ENCODE measurements at regions not wholly inside any gene's neighbourhood (a gene's known extent, or its start where the extent isn't known, plus 50 kb on each side); places are given as distances from the start of the nearest gene placed in this dataset.

GRCh38 chr2:234773764-234774409, 177.9 kb upstream of the SH3BP4 start:
- DNase-seq (ENCODE audit: low spot score), result no peak
- intact Hi-C loops (cut with DNase I), result no loop called here

GRCh38 chr2:234773129-234773528, 178.7 kb upstream of the SH3BP4 start:
- intact Hi-C loops (cut with DNase I), result no loop called here
- no peak for DNase-seq (ENCODE audit: low spot score)

- intact Hi-C loops (cut with DNase I), result no loop called here
- DNase-seq (ENCODE audit: low spot score), result no peak
Measured at GRCh38 chr2:234772733-234773060, 179.1 kb upstream of the SH3BP4 start.

DNA sequence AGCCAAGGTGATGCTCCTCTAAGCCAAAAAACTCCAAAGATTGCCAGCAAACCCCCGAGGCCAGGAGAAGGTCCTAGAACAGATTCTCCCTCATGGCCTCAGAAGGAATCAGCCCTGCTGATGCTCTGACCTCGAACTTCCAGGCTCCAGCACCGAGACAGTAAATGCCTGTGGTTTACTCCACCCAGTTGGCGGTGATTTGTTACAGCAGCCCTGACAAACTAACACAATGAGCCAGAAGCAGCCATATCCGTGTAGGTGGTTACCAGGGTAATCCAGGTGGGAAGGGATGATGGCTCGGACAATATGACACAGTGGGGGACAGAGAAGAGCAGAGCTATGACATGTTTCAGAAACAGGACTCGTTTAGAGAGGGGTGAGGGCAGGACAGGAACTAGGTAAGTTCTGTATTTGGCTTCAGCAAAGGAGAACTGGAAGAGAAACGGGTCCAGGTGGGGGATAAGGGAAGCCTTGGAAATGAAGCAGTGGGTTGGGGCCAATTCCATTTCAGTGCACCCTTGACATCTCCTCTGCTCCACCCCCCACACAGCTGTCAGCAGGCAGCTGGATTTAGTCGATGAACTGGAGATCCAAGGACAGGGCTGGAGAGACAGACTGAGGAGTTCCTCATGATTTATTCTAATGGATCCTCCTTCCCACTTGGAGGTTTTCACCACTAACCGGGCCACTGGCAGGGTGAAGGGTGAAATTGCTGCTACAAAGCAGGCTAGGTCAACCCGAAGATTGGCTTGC, 179.7 kb upstream of the SH3BP4 start:
- DNase-seq (ENCODE audit: low spot score), result no peak
- intact Hi-C loops (cut with DNase I), result no loop called here

GRCh38 chr2:234771176-234771575, 180.6 kb upstream of the SH3BP4 start:
- DNase-seq (ENCODE audit: low spot score), result no peak
- intact Hi-C loops (cut with DNase I), result no loop called here

DNA sequence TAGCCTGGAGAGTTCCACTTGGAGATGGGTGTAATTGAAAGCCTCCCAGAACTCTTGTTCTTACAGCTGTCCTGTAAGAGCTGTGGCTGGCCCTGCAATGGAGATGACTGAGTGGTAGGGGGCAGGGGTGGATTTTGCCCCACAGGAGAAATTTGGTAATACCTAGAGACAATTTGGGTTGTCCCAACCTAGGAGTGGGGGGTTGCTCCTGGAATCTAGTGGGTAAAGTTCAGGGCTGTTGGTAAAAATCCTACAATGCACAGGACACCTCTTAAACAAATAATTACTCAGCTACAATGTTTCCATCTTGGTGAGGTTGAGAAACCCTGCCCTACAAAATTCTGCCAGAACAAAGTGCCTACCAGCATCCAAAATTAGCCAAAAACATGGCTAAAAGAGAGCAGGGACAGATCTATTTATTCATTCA, 181.1 kb upstream of the SH3BP4 start:
- DNase-seq (ENCODE audit: low spot score), result no peak
- intact Hi-C loops (cut with DNase I), result no loop called here

GRCh38 chr2:234770031-234770506, 181.7 kb upstream of the SH3BP4 start:
- DNase-seq (ENCODE audit: low spot score), result no peak
- intact Hi-C loops (cut with DNase I), result no loop called here

- no peak for DNase-seq (ENCODE audit: low spot score)
- intact Hi-C loops (cut with DNase I), result no loop called here
Measured at GRCh38 chr2:234768608-234769196, 183.1 kb upstream of the SH3BP4 start.

DNA sequence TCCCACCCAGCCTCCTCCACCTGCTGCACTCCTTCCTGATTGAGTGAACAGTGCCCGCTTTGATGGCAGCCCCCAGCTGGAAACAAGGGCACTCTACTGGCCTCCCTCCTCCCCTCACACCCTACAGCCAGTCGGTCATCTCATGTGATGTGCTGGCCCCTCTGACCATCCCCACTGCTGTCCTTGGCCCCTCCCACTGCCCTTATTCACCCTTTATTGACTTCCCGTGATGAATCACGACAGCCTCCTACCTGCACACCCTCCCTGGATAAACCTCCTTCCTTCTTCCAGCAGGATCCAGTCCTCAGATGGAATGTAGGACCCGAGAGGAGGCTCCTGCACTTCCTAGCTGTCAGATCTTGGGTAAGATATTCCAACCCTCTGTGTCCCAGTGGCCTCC, 186.5 kb upstream of the SH3BP4 start:
- DNase-seq (ENCODE audit: low spot score), result no peak
- intact Hi-C loops (cut with DNase I), result no loop called here

DNA sequence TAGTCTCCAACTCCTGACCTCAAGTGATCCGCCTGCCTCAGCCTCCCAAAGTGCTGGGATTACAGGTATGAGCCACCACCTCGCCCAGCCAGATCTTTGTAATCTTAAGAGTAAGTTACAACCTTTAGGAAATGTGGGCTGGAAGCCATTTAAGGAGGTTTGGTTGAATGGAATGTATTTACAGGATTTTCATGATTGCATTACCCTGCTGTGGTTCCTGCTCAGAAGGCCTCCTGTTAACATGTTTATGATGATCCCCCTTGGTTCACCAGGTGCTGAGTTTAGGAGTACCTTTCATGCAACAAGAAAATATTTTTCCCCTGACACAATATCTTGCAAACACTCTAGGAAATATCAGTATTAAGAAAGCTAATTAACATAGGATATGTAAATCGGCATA, 187.4 kb upstream of the SH3BP4 start:
- DNase-seq (ENCODE audit: low spot score), result no peak
- intact Hi-C loops (cut with DNase I), result no loop called here

GRCh38 chr2:234763002-234763873, 188.6 kb upstream of the SH3BP4 start:
- DNase-seq (ENCODE audit: low spot score), result no peak

DNA sequence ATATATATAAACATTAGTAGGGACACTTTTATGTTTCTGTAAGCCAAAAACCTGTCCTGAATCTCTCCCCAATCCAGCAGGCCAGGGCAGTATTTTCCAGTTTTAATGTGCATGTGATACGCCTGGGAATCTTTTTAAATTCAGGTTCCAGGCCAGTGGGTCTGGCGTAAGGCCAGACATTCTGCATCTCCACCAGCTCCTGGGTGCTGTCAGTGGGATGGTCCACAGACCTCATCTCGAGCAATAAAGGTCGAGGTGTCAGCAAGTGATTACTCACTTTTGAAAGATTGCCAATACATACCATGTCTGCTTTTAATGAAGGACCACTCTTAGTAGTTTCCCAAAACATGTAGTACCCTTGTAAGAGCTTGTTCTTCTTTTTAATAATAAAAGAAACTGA, 189.9 kb upstream of the SH3BP4 start:
- no peak for DNase-seq (ENCODE audit: low spot score)
- intact Hi-C loops (cut with DNase I), result no loop called here

More at GRCh38 chr2:234763002-234763873, 188.6 kb upstream of the SH3BP4 start:
- intact Hi-C loops (cut with DNase I), result no loop called here

GRCh38 chr2:234754126-234754525, 197.7 kb upstream of the SH3BP4 start:
- intact Hi-C loops (cut with DNase I), result no loop called here
- DNase-seq (ENCODE audit: low spot score), result no peak

- no peak for DNase-seq (ENCODE audit: low spot score)
- intact Hi-C loops (cut with DNase I), result no loop called here
Measured at GRCh38 chr2:234753701-234754100, 198.1 kb upstream of the SH3BP4 start.

DNA sequence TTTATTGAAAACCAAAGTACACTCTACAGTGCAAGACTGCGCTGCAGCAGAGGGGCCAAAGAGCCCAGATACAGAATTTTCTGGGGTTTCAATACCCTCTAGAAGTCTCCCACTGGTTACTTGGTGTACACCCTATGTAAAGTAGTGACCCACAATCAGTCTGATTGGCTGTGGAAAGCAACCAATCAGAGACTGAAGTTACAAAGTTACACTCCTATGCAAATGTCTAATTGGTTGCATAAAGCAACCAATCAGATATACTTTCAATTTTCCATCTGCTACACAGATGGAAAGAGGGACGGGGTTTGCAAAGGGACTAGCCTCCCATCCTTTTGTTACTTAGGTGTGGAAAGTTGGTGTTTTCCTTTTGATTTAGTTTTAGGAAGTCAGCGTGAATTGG, 198.9 kb upstream of the SH3BP4 start:
- intact Hi-C loops (cut with DNase I), result no loop called here
- no peak for DNase-seq (ENCODE audit: low spot score)

DNA sequence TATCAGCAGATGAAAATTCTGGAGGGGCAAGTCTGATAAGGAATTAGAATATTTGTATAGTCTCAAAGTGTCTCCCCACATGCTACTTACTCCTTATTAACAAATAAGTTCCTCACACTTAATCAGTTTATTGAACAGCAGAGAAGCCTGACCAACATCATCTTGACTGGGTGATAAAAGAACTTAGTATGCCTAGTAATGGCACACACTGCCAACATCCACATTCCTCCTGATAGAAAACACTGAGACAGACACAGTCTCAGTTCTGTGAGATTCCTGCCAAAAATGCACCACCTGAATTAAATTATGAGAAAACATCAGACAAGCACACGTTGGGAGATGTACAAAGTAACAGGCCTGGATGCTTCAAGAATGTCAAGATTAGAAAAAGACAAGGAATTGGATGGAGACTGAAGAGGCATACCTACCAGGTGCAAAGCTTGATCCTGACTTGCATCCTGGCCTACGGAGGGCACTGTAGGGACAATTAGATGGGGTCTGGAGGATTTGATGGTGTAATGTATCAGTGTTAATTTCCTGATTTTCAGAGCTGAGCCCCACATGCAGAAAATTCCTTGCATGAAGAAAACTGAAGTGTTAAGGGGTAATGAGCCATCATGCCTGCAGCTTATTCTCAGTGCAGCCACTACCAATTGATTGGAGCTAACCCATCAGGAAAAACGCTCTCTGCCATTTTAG, 200.4 kb upstream of the SH3BP4 start:
- DNase-seq (ENCODE audit: low spot score), result no peak
- intact Hi-C loops (cut with DNase I), result no loop called here

GRCh38 chr2:234747833-234748559, 203.8 kb upstream of the SH3BP4 start:
- no peak for DNase-seq (ENCODE audit: low spot score)
- intact Hi-C loops (cut with DNase I), result no loop called here

DNA sequence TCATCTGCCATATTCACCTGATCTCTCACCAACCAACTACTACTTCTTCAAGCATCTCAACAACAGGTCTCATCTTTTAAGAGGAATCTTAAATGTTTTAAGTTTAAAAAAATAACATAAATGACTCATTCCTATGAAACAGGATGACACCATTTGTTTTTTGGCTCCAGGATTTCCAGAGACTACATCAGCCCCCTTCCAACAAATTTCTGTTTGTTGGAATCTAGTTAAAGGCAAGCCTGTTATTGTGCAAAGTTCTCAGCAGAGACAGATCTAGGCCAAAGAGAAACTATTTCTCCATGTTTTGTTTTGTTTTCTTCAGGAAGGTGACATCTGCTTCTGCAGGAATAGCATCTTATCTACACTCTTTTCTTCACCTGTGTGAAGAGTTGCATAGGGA, 204.8 kb upstream of the SH3BP4 start:
- intact Hi-C loops (cut with DNase I), result no loop called here
- no peak for DNase-seq (ENCODE audit: low spot score)

DNA sequence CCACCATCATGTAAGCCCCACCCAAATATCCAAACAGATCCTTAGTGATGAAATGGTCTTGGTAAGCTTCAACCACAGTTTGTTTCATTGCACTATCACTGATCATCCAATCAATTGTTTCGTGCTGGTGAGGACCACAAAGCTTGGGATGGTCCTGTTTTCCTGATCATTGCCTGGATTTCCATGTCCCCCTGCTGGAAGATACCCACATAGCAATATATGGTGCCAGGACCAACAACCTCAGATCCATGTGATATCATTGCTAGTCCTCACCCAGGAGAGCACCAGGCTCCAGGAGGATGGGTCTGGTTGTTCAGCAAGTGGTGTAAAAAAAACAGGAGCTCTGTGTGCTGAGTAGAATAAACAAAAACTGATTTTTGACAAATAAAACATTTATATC, 206.5 kb upstream of the SH3BP4 start:
- intact Hi-C loops (cut with DNase I), result no loop called here
- no peak for DNase-seq (ENCODE audit: low spot score)

Data from cardiac septum (tissue), 1 donor.